Keratinocyte (primary cell): ENCODE measurements at regions not wholly inside any gene's neighbourhood (a gene's known extent, or its start where the extent isn't known, plus 50 kb on each side); places are given as distances from the start of the nearest gene placed in this dataset.

Experiments used
- DNase-seq: peaks from one replicate; pipeline ENCODE4 v3.0.0-alpha.2; 2011; ENCODE audit warnings: low read depth, missing footprints, low spot score
- FAIRE-seq: peaks from 2 replicates; lab custom pipeline; 2011; peaks lifted over from hg19 to GRCh38; lab: Jason Lieb, UNC
- H2AFZ ChIP-seq: 2 replicates; pipeline ENCODE4 v1.6.0; 2012; ENCODE audit warnings: low read length, control low read depth, inconsistent platforms; ENCODE audit not compliant: control insufficient read depth
- H3K27ac ChIP-seq: 2 replicates; pipeline ENCODE4 v1.5.1; 2011; ENCODE audit warnings: low read length; ENCODE audit not compliant: control insufficient read depth, insufficient read depth
- H3K27me3 ChIP-seq: 3 replicates; pipeline ENCODE4 v1.6.0; 2011; ENCODE audit warnings: low read length; ENCODE audit not compliant: control insufficient read depth, insufficient read depth; ENCODE audit errors: extremely low read depth
- H3K36me3 ChIP-seq, 2 experiments: 2 replicates in 1 of 2; 3 replicates in 1 of 2; pipeline ENCODE4 v1.5.1; 2011; ENCODE audit warnings: low read length in 2 of 2, mild to moderate bottlenecking in 1 of 2; ENCODE audit not compliant: control insufficient read depth in 2 of 2, insufficient read depth in 2 of 2; ENCODE audit errors: extremely low read depth in 1 of 2
- H3K4me1 ChIP-seq: 3 replicates; pipeline ENCODE4 v1.5.1; 2011; ENCODE audit warnings: low read length; ENCODE audit not compliant: control insufficient read depth, insufficient read depth; ENCODE audit errors: extremely low read depth
- H3K4me2 ChIP-seq: 3 replicates; pipeline ENCODE4 v1.6.0; 2011; ENCODE audit warnings: low read depth, low read length; ENCODE audit not compliant: control insufficient read depth, insufficient read depth; ENCODE audit errors: extremely low read depth
- H3K4me3 ChIP-seq, 3 experiments: fragments of 200-600 bp in 1 of 3; sonication (generic) in 1 of 3; 2 replicates in 2 of 3; 3 replicates in 1 of 3; pipeline ENCODE4 v1.5.1; 2011 to 2016; ENCODE audit warnings: low read length in 3 of 3, mild to moderate bottlenecking in 3 of 3, control low read depth in 2 of 3, inconsistent platforms in 1 of 3, low read depth in 1 of 3, mixed read lengths in 1 of 3, mixed run types in 1 of 3, moderate library complexity in 1 of 3; ENCODE audit not compliant: control insufficient read depth in 2 of 3, insufficient read depth in 2 of 3; ENCODE audit errors: extremely low read depth in 1 of 3
- H3K79me2 ChIP-seq: 2 replicates; pipeline ENCODE4 v1.6.0; 2012; ENCODE audit warnings: low read length; ENCODE audit not compliant: control insufficient read depth, insufficient read depth
- H3K9ac ChIP-seq: 3 replicates; pipeline ENCODE4 v1.6.0; 2011; ENCODE audit warnings: low read length; ENCODE audit not compliant: control insufficient read depth, insufficient read depth; ENCODE audit errors: extremely low read depth
- H3K9me1 ChIP-seq: 3 replicates; pipeline ENCODE4 v1.6.0; 2011; ENCODE audit warnings: low read length; ENCODE audit not compliant: control insufficient read depth, insufficient read depth; ENCODE audit errors: extremely low read depth
- H3K9me3 ChIP-seq: 2 replicates; pipeline ENCODE4 v1.5.1; 2012; ENCODE audit warnings: low read depth, low read length; ENCODE audit not compliant: control insufficient read depth
- H4K20me1 ChIP-seq: 3 replicates; pipeline ENCODE4 v1.6.0; 2011; ENCODE audit warnings: low read length; ENCODE audit not compliant: control insufficient read depth, insufficient read depth; ENCODE audit errors: extremely low read depth
- CTCF ChIP-seq, 3 experiments: IDR thresholded peaks in 1 of 3; conservative IDR thresholded peaks in 1 of 3; optimal IDR thresholded peaks in 1 of 3; 2 replicates in 2 of 3; 3 replicates in 1 of 3; pipeline versions ENCODE3 to v1.5.1; 2011; ENCODE audit warnings: low read length in 3 of 3, mild to moderate bottlenecking in 3 of 3, moderate library complexity in 2 of 3, control low read depth in 1 of 3, inconsistent platforms in 1 of 3; ENCODE audit not compliant: insufficient read depth in 2 of 3; ENCODE audit errors: extremely low read depth in 1 of 3
- EZH2 ChIP-seq: IDR thresholded peaks from one replicate; pipeline ENCODE4 v1.6.1; 2012; ENCODE audit warnings: inconsistent platforms, mild to moderate bottlenecking, low read length, moderate library complexity
- dilution Hi-C: fragments of 300-500 bp; cut with MboI; formaldehyde crosslinking; loops from one replicate; pipeline ENCODE4 v1.7.0; 2020; ENCODE audit warnings: low sequenced_read_pairs; ENCODE audit not compliant: extremely low pct_ligation_motif_present

- Histone ChIP-seq H3K4me3 (no peak overlapping the region), H3K27me3 (no peaks in the 10 kb centered on the region), H3K27ac (no peak overlapping the region), H3K36me3 (no peaks in the 10 kb centered on the region), H3K9me1 (no peaks in the 10 kb centered on the region), H4K20me1 (no peaks in the 10 kb centered on the region), H3K79me2 (no peaks in the 10 kb centered on the region), H3K9ac (no peak overlapping the region), H2AFZ (no peak overlapping the region), H3K4me1 (no peaks in the 10 kb centered on the region), H3K9me3 (no peaks in the 10 kb centered on the region), H3K4me2 (no peak overlapping the region)
- TF ChIP-seq EZH2 (no peak), CTCF (optimal IDR thresholded peaks at IDR 0.05 in 1 of 3, IDR thresholded peaks at IDR 0.05 in 1 of 3, conservative IDR thresholded peaks at IDR 0.05 in 1 of 3; ENCODE audit: extremely low read depth in 1 of 3, insufficient read depth in 2 of 3, low read length in 3 of 3) (no peak)
- dilution Hi-C loops = no loop called here
- no peak for DNase-seq
- FAIRE-seq = no peak
Observed at GRCh38 chr4:163012816-163013215, 153.9 kb downstream of the NAF1 start.

GRCh38 chr4:163003979-163004378 lies 162.7 kb downstream of the NAF1 start:
- Histone ChIP-seq H3K27ac (no peak overlapping the region), H3K9me1 (no peaks in the 10 kb centered on the region), H3K4me3 (no peak overlapping the region), H4K20me1 (no peaks in the 10 kb centered on the region), H2AFZ (no peak overlapping the region), H3K27me3 (no peaks in the 10 kb centered on the region), H3K4me2 (no peak overlapping the region), H3K9me3 (no peaks in the 10 kb centered on the region), H3K36me3 (no peaks in the 10 kb centered on the region), H3K9ac (no peak overlapping the region), H3K4me1 (no peaks in the 10 kb centered on the region), H3K79me2 (no peaks in the 10 kb centered on the region)
- dilution Hi-C loops = no loop called here
- TF ChIP-seq CTCF (optimal IDR thresholded peaks at IDR 0.05 in 1 of 3, IDR thresholded peaks at IDR 0.05 in 1 of 3, conservative IDR thresholded peaks at IDR 0.05 in 1 of 3; ENCODE audit: extremely low read depth in 1 of 3, insufficient read depth in 2 of 3, low read length in 3 of 3) = no peak
- FAIRE-seq (no peak), DNase-seq (no peak)
